ENCODE measurements at regions not wholly inside any gene's neighbourhood (a gene's known extent, or its start where the extent isn't known, plus 50 kb on each side); places are given as distances from the start of the nearest gene placed in this dataset.
"Not testable (repeated sequence)": the region's sequence is repeated elsewhere in the genome, so short reads cannot be mapped to it uniquely, and the experiment has no call there.

DNA sequence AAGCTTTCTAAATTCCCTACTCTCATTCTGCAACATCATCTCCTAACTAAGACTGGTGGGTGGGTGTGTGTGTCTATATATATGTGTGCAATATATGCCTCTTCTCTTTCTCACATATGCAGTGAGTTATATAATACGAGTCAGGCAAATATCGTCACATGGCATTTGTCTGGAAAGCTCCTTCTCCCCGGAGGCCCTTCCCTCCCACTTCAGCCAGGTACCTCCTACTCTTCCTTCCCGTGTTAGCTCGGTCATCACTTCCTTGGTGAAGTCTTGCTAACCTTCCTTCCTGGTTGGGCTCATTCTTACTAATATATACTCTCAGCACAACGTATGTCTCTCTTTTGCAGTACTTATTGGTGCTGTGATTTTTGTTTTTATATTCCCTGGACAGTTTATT is 66.4 kb upstream of the NCK2 start:
- no peak overlapping the region for H3K27ac ChIP-seq
- TF ChIP-seq POLR2AphosphoS5 (IDR thresholded peaks at IDR 0.05; ENCODE audit: borderline replicate concordance, low read depth, low read length) = no peak
- no peak for TF ChIP-seq EZH2 (IDR thresholded peaks at IDR 0.05)
- TF ChIP-seq FOXP2 (optimal IDR thresholded peaks at IDR 0.05; ENCODE audit: control extremely low read depth, extremely low read length, insufficient read depth) = no peak
- DNase-seq (ENCODE audit: low read depth, low spot score) = no peak
- no peak overlapping the region for H3K4me3 ChIP-seq
- H3K36me3 ChIP-seq (ENCODE audit: insufficient read depth, low read length) = no peaks in the 10 kb centered on the region
- no peak overlapping the region for H3K9ac ChIP-seq (ENCODE audit: insufficient read length)
- no peaks in the 10 kb centered on the region for H3K9me3 ChIP-seq (ENCODE audit: low read depth, low read length)

DNA sequence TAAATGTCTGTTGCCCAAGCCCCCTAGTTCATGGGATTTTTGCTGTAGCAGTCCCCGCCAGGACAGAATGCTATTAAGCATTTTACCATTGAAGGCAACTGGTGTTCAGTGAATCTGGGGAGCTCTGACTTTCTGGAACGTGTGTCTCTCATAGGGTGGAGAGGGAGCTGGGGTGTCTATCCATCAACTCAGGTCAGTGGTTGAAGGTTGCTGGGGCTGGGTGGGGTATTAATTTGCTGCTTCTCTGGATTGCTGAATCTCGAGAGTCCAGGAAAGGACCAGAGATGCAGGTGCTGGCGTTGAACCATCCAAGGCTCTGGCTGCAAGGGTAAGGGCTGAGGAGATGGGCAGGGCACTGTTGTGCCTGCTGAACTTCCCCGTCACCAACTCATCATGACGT is 66.8 kb upstream of the NCK2 start:
- H3K27ac ChIP-seq = no peak overlapping the region
- H3K9me3 ChIP-seq (ENCODE audit: low read depth, low read length) = no peaks in the 10 kb centered on the region
- no peak for TF ChIP-seq EZH2 (IDR thresholded peaks at IDR 0.05)
- TF ChIP-seq POLR2AphosphoS5 (IDR thresholded peaks at IDR 0.05; ENCODE audit: borderline replicate concordance, low read depth, low read length) = no peak
- TF ChIP-seq FOXP2 (optimal IDR thresholded peaks at IDR 0.05; ENCODE audit: control extremely low read depth, extremely low read length, insufficient read depth) = no peak
- no peak for DNase-seq (ENCODE audit: low read depth, low spot score)
- H3K36me3 ChIP-seq (ENCODE audit: insufficient read depth, low read length) = no peaks in the 10 kb centered on the region
- no peak overlapping the region for H3K4me3 ChIP-seq
- no peak overlapping the region for H3K9ac ChIP-seq (ENCODE audit: insufficient read length)

DNA sequence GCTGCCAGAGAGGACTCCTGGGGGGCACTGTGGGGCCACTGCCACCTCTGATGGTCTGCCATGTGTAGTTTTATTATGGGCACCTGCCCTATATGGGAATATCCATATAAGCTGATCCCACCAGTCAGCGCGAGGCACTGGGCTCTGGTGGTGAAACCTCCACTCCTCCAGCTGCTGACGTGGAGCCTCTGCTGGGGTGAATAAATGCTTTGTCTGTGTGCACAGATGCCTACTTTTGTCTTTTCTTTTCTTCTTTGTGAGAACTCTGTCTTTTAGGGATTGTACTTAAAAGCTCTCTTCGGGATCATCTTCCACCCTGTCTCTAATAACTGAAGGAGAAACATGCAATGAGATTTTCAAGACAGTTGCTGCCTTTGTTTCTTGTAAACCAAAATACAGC is 68.9 kb upstream of the NCK2 start:
- no peak for DNase-seq (ENCODE audit: low read depth, low spot score)
- H3K36me3 ChIP-seq (ENCODE audit: insufficient read depth, low read length) = no peaks in the 10 kb centered on the region

DNA sequence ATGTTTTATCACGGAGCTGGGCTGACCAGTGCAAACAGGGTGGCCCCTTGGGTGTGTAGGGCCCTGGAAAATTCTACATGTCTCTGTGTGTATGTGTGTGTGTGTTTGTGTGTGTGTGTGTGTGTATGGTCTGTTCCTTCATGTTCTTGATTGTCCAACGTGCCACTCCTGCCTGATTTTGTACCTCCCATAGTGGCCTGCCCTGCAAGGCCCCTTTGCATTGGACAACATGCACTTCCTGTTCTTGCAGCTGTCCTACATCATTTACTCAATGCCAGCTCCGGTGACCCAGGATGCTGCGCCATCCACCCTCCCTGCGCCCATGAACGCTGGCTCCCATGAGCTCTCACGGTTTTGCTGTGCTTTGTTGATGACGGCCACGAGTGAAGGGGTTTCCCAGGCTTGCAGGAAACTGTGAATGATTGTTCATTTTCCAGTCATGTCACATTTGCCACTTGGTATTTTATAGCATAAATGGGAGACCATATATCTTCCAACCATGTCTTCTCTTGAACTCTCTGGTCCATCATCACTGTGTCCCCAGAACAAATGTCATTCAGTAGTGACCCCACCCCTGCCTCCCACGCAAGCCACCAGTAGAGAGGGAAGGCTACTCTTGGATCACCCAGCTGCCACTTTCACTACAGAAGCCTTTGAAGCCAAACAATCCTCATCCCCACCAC is 69.7 kb upstream of the NCK2 start:
- DNase-seq (ENCODE audit: low read depth, low spot score) = no peak

More for the DNA sequence above, 68.9 kb upstream of the NCK2 start:
- H3K27ac ChIP-seq = no peak overlapping the region
- no peaks in the 10 kb centered on the region for H3K9me3 ChIP-seq (ENCODE audit: low read depth, low read length)
- no peak for TF ChIP-seq FOXP2 (optimal IDR thresholded peaks at IDR 0.05; ENCODE audit: control extremely low read depth, extremely low read length, insufficient read depth)
- no peak for TF ChIP-seq EZH2 (IDR thresholded peaks at IDR 0.05)
- TF ChIP-seq POLR2AphosphoS5 (IDR thresholded peaks at IDR 0.05; ENCODE audit: borderline replicate concordance, low read depth, low read length) = no peak
- H3K4me3 ChIP-seq = no peak overlapping the region
- no peak overlapping the region for H3K9ac ChIP-seq (ENCODE audit: insufficient read length)

DNA sequence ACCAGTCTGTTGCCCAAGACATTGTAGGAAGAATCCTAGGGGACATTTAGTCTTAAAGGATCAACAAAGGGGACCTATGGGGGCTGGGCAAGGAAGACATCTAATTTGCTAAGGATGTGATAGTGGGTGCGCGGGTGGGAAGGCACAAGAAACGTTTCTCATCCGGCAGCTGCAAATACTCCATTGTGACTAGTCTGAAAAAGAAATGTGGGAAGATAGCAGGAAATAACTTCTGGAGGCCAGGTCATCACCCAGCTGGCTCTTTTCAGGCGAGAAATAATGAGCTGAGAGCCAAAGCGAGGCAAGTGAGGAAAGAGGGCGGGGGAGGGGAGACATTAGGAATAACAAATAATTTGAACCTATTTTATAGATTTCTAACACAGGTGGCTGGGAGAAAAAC is 70.3 kb upstream of the NCK2 start:
- TF ChIP-seq FOXP2 (optimal IDR thresholded peaks at IDR 0.05; ENCODE audit: control extremely low read depth, extremely low read length, insufficient read depth) (no peak), POLR2AphosphoS5 (IDR thresholded peaks at IDR 0.05; ENCODE audit: borderline replicate concordance, low read depth, low read length) (no peak), EZH2 (IDR thresholded peaks at IDR 0.05) (no peak)
- Histone ChIP-seq H3K36me3 (ENCODE audit: insufficient read depth, low read length) (no peaks in the 10 kb centered on the region), H3K9ac (ENCODE audit: insufficient read length) (no peak overlapping the region), H3K9me3 (ENCODE audit: low read depth, low read length) (no peaks in the 10 kb centered on the region), H3K27ac (no peak overlapping the region), H3K4me3 (no peak overlapping the region)
- DNase-seq (ENCODE audit: low read depth, low spot score) = no peak

More for the DNA sequence above, 69.7 kb upstream of the NCK2 start:
- no peak overlapping the region for H3K27ac ChIP-seq
- no peaks in the 10 kb centered on the region for H3K9me3 ChIP-seq (ENCODE audit: low read depth, low read length)
- H3K9ac ChIP-seq (ENCODE audit: insufficient read length) = no peak overlapping the region
- TF ChIP-seq FOXP2 (optimal IDR thresholded peaks at IDR 0.05; ENCODE audit: control extremely low read depth, extremely low read length, insufficient read depth) = no peak
- TF ChIP-seq EZH2 (IDR thresholded peaks at IDR 0.05) = no peak
- TF ChIP-seq POLR2AphosphoS5 (IDR thresholded peaks at IDR 0.05; ENCODE audit: borderline replicate concordance, low read depth, low read length) = no peak
- H3K36me3 ChIP-seq (ENCODE audit: insufficient read depth, low read length) = no peaks in the 10 kb centered on the region
- no peak overlapping the region for H3K4me3 ChIP-seq

DNA sequence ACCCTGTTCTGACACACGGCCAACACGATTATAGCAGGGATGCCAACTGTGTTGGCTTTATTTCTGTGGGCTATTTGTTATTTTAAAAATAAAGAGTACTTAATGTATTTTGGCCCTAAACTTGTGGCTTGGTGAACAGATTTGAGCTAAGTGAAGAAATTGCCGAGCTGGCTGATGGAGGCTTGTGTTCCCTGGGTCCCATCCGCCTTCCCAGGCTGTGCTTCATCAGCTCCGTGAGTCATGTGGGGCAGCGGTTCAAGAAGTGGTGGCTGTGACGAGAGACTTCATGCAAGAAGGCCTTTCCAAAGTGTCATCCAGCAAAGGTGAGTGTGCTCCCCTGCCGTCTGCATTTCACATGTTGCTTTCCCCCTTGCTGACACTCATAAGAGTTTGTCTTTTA is 73.6 kb upstream of the NCK2 start:
- DNase-seq (ENCODE audit: low read depth, low spot score) = no peak
- Histone ChIP-seq H3K9ac (ENCODE audit: insufficient read length) (no peak overlapping the region), H3K9me3 (ENCODE audit: low read depth, low read length) (no peaks in the 10 kb centered on the region), H3K36me3 (ENCODE audit: insufficient read depth, low read length) (no peaks in the 10 kb centered on the region), H3K4me3 (no peak overlapping the region), H3K27ac (no peak overlapping the region)
- no peak for TF ChIP-seq FOXP2 (optimal IDR thresholded peaks at IDR 0.05; ENCODE audit: control extremely low read depth, extremely low read length, insufficient read depth)
- TF ChIP-seq POLR2AphosphoS5 (IDR thresholded peaks at IDR 0.05; ENCODE audit: borderline replicate concordance, low read depth, low read length) = no peak
- no peak for TF ChIP-seq EZH2 (IDR thresholded peaks at IDR 0.05)

DNA sequence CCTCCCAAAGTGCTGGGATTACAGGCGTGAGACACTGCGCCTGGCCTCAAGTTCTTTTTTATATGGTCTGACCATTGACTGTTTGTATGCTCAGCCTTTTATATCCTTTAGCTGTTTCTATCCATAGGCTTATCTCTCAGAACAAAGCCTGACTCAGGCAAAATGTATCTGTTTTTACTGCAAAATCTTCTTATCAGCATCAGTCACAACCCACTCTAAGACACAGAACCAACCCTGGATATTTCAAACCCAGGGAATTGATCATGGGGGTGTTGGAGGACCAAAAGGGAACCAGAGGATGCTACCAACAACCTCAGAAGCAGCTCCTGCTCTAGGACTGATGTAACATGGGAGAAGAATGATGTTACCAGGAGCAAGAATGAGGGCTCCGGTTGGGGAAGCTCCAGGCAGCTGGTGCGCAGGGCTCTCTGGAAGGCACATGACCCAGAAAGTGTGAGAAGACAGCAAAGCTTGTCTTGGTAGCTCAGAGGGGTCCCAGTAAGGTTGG is 75.3 kb upstream of the NCK2 start:
- no peaks in the 10 kb centered on the region for H3K9me3 ChIP-seq (ENCODE audit: low read depth, low read length)
- H3K27ac ChIP-seq = no peak overlapping the region
- TF ChIP-seq FOXP2 (optimal IDR thresholded peaks at IDR 0.05; ENCODE audit: control extremely low read depth, extremely low read length, insufficient read depth) (no peak), EZH2 (IDR thresholded peaks at IDR 0.05) (no peak), POLR2AphosphoS5 (IDR thresholded peaks at IDR 0.05; ENCODE audit: borderline replicate concordance, low read depth, low read length) (no peak)
- DNase-seq (ENCODE audit: low read depth, low spot score) = no peak
- H3K4me3 ChIP-seq = no peak overlapping the region
- H3K9ac ChIP-seq (ENCODE audit: insufficient read length) = no peak overlapping the region
- no peaks in the 10 kb centered on the region for H3K36me3 ChIP-seq (ENCODE audit: insufficient read depth, low read length)

DNA sequence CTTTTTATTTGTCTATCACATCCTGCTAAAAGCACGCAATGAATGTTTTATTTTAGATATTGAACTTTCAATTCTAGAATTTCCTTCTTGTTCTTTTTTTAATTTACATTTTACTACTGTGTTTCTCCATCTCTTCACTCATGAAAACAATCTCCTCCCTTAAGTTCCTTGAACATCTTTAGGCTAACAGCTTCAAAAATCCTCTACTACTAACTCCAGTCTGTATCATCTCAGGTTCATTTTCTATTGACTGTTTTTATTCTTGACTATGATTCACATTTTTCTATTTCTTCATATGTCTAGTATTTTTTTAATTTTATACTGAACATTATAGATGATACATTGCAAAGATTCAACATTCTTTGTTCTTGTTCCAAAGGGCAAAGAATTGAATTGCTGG is 79.2 kb upstream of the NCK2 start:
- H3K4me3 ChIP-seq = no peak overlapping the region
- no peak for DNase-seq (ENCODE audit: low read depth, low spot score)
- H3K36me3 ChIP-seq (ENCODE audit: insufficient read depth, low read length) = no peaks in the 10 kb centered on the region
- H3K27ac ChIP-seq = no peak overlapping the region
- H3K9ac ChIP-seq (ENCODE audit: insufficient read length) = no peak overlapping the region
- TF ChIP-seq EZH2 (IDR thresholded peaks at IDR 0.05) (no peak), FOXP2 (optimal IDR thresholded peaks at IDR 0.05; ENCODE audit: control extremely low read depth, extremely low read length, insufficient read depth) (no peak), POLR2AphosphoS5 (IDR thresholded peaks at IDR 0.05; ENCODE audit: borderline replicate concordance, low read depth, low read length) (no peak)
- H3K9me3 ChIP-seq (ENCODE audit: low read depth, low read length) = no peaks in the 10 kb centered on the region

DNA sequence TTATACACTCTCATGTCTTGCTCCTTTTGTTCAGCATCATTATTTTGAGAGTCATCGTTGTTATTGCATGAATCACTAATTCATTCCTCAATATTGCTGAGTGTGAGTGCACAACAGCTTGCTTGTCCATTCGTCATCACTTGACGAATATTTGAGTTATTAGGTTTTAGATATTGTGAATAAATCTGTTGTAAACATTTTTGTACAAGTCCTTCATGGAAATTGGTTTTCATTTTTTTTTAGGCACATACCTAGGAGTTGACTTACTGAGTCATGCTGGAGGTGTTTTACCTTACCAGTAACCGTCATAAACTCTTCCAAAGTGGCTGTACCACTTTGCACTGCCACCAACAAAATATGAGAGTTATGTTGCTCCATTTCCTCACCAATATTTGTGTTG is 84.2 kb upstream of the NCK2 start:
- H3K27ac ChIP-seq = no peak overlapping the region
- H3K9ac ChIP-seq (ENCODE audit: insufficient read length) = no peak overlapping the region
- no peaks in the 10 kb centered on the region for H3K9me3 ChIP-seq (ENCODE audit: low read depth, low read length)
- no peak overlapping the region for H3K4me3 ChIP-seq
- TF ChIP-seq POLR2AphosphoS5 (IDR thresholded peaks at IDR 0.05; ENCODE audit: borderline replicate concordance, low read depth, low read length) (no peak), EZH2 (IDR thresholded peaks at IDR 0.05) (no peak), FOXP2 (optimal IDR thresholded peaks at IDR 0.05; ENCODE audit: control extremely low read depth, extremely low read length, insufficient read depth) (no peak)
- no peaks in the 10 kb centered on the region for H3K36me3 ChIP-seq (ENCODE audit: insufficient read depth, low read length)
- DNase-seq (ENCODE audit: low read depth, low spot score) = no peak

DNA sequence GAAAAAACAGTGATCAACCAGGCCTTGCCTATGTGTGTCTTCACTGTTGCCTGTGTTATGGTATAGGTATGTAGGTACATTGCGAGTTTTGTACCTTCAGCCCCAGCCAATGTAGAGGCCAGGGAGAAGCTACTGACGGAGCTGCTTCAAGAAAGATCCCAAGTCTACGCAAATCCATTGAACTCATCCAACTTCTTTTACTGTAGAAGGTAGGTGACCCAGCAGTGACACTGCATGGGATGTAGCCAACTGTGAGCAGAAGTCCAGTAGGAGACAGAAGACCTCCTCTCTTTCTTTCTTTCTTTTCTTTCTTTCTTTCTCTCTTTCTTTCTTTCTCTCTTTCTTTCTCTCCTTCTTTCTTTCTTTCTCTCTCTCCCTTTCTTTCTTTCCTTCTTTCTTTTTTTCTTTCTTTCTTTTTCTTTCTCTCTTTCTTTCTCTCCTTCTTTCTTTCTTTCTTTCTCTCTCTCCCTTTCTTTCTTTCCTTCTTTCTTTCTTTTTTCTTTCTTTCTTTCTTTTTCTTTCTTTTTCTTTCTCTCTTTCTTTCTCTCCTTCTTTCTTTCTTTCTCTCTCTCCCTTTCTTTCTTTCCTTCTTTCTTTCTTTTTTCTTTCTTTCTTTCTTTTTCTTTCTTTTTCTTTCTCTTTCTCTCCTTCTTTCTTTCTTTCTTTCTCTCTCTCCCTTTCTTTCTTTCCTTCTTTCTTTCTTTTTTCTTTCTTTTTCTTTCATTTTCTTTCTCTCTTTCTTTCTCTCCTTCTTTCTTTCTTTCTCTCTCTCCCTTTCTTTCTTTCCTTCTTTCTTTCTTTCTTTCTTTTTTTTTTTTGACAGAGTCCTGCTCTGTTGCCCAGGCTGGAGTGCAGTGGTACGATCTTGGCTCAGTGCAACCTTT is 88.7 kb upstream of the NCK2 start:
- DNase-seq (ENCODE audit: low read depth, low spot score); H3K4me3 ChIP-seq; H3K36me3 ChIP-seq (ENCODE audit: insufficient read depth, low read length); H3K27ac ChIP-seq; H3K9ac ChIP-seq (ENCODE audit: insufficient read length); H3K9me3 ChIP-seq (ENCODE audit: low read depth, low read length): not testable (repeated sequence)

Measured in SK-N-MC (cell line).